HL-60 (cell line): ENCODE measurements at regions not wholly inside any gene's neighbourhood (a gene's known extent, or its start where the extent isn't known, plus 50 kb on each side); places are given as distances from the start of the nearest gene placed in this dataset.

Source experiments
- DNase-seq, 2 experiments: peaks; one replicate each; pipeline ENCODE4 v3.0.0-alpha.2; 2010 to 2020; ENCODE audit warnings: low read depth in 1 of 2, low spot score in 1 of 2
- H3K27ac ChIP-seq: fragments of 250-450 bp; sonication (Bioruptor Pico); replicated peaks from 2 replicates; pipeline ENCODE4 v1.5.1; 2020; ENCODE audit warnings: mild to moderate bottlenecking, moderate library complexity
- H3K27me3 ChIP-seq: fragments of 250-450 bp; sonication (Bioruptor Pico); 2 replicates; pipeline ENCODE4 v1.5.1; 2021; ENCODE audit warnings: mild to moderate bottlenecking, moderate library complexity; ENCODE audit not compliant: insufficient read depth, poor library complexity, severe bottlenecking
- H3K4me3 ChIP-seq: replicated peaks from 2 replicates; pipeline ENCODE4 v1.5.1; 2011; ENCODE audit warnings: mild to moderate bottlenecking, control low read depth, low read length; ENCODE audit not compliant: insufficient read depth
- CTCF ChIP-seq: IDR thresholded peaks from one replicate; pipeline ENCODE4 v1.5.1; 2011; ENCODE audit warnings: low read length, control low read depth, inconsistent platforms; ENCODE audit not compliant: insufficient read depth
- GABPA ChIP-seq: IDR thresholded peaks from 2 replicates; pipeline ENCODE4 v1.6.1; 2012; ENCODE audit warnings: low read depth
- POLR2AphosphoS5 ChIP-seq: IDR thresholded peaks from 2 replicates; pipeline ENCODE4 v1.6.1; 2012; ENCODE audit warnings: low read depth
- SPI1 ChIP-seq: IDR thresholded peaks from 2 replicates; pipeline ENCODE4 v1.6.1; 2012; ENCODE audit warnings: low read depth, mild to moderate bottlenecking, borderline replicate concordance
- TF ChIP-seq, protein P1 (sequence below): IDR thresholded peaks from 2 replicates; pipeline ENCODE4 v1.6.1; 2012; ENCODE audit warnings: low read depth; ENCODE audit not compliant: insufficient replicate concordance

GRCh38 chr9:18360005-18360404 is 113.9 kb upstream of the ADAMTSL1 start:
- no peak for DNase-seq

GRCh38 chr9:18361646-18362045 is 112.3 kb upstream of the ADAMTSL1 start:
- DNase-seq = no peak
- TF ChIP-seq, protein P1, sequence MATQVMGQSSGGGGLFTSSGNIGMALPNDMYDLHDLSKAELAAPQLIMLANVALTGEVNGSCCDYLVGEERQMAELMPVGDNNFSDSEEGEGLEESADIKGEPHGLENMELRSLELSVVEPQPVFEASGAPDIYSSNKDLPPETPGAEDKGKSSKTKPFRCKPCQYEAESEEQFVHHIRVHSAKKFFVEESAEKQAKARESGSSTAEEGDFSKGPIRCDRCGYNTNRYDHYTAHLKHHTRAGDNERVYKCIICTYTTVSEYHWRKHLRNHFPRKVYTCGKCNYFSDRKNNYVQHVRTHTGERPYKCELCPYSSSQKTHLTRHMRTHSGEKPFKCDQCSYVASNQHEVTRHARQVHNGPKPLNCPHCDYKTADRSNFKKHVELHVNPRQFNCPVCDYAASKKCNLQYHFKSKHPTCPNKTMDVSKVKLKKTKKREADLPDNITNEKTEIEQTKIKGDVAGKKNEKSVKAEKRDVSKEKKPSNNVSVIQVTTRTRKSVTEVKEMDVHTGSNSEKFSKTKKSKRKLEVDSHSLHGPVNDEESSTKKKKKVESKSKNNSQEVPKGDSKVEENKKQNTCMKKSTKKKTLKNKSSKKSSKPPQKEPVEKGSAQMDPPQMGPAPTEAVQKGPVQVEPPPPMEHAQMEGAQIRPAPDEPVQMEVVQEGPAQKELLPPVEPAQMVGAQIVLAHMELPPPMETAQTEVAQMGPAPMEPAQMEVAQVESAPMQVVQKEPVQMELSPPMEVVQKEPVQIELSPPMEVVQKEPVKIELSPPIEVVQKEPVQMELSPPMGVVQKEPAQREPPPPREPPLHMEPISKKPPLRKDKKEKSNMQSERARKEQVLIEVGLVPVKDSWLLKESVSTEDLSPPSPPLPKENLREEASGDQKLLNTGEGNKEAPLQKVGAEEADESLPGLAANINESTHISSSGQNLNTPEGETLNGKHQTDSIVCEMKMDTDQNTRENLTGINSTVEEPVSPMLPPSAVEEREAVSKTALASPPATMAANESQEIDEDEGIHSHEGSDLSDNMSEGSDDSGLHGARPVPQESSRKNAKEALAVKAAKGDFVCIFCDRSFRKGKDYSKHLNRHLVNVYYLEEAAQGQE = no peak
- TF ChIP-seq SPI1 (no peak), CTCF (no peak), GABPA (no peak), POLR2AphosphoS5 (no peak)
- Histone ChIP-seq H3K27ac (no peak overlapping the region), H3K27me3 (no peaks in the 10 kb centered on the region), H3K4me3 (no peak overlapping the region)

More at GRCh38 chr9:18360005-18360404, 113.9 kb upstream of the ADAMTSL1 start:
- no peaks in the 10 kb centered on the region for H3K27me3 ChIP-seq
- TF ChIP-seq POLR2AphosphoS5 = no peak
- no peak for TF ChIP-seq GABPA
- no peak for TF ChIP-seq SPI1
- TF ChIP-seq, protein P1 = no peak
- no peak for TF ChIP-seq CTCF
- H3K27ac ChIP-seq = no peak overlapping the region
- no peak overlapping the region for H3K4me3 ChIP-seq

- no peak overlapping the region for H3K4me3 ChIP-seq
- TF ChIP-seq POLR2AphosphoS5 = no peak
- no peak for TF ChIP-seq SPI1
- TF ChIP-seq, protein P1 = no peak
- no peak for TF ChIP-seq GABPA
- no peak for TF ChIP-seq CTCF
- no peak overlapping the region for H3K27ac ChIP-seq
- no peaks in the 10 kb centered on the region for H3K27me3 ChIP-seq
- DNase-seq = no peak
Measured at GRCh38 chr9:18362166-18362565, 111.8 kb upstream of the ADAMTSL1 start.
